ENCODE measurements at regions not wholly inside any gene's neighbourhood (a gene's known extent, or its start where the extent isn't known, plus 50 kb on each side); places are given as distances from the start of the nearest gene placed in this dataset.

- Histone ChIP-seq H3K27me3 (ENCODE audit: control insufficient read depth, insufficient read depth, low read length) (no peaks in the 10 kb centered on the region), H3K36me3 (replicated peaks; ENCODE audit: control insufficient read depth, insufficient read depth, low read length) (no peaks in the 10 kb centered on the region), H3K4me3 (ENCODE audit: insufficient read depth, low read depth, low read length) (no peak overlapping the region)
- no peak for DNase-seq
These were observed 298.2 kb upstream of the LRRC7 start for GRCh38 chr1:69269491-69269890.

GRCh38 chr1:69271587-69272125, 296.1 kb upstream of the LRRC7 start:
- DNase-seq, result no peak
- H3K4me3 ChIP-seq (ENCODE audit: insufficient read depth, low read depth, low read length), result no peak overlapping the region
- H3K27me3 ChIP-seq (ENCODE audit: control insufficient read depth, insufficient read depth, low read length), result no peaks in the 10 kb centered on the region
- H3K36me3 ChIP-seq (replicated peaks; ENCODE audit: control insufficient read depth, insufficient read depth, low read length), result no peaks in the 10 kb centered on the region

- Histone ChIP-seq H3K36me3 (replicated peaks; ENCODE audit: control insufficient read depth, insufficient read depth, low read length) (no peaks in the 10 kb centered on the region), H3K4me3 (ENCODE audit: insufficient read depth, low read depth, low read length) (no peak overlapping the region), H3K27me3 (ENCODE audit: control insufficient read depth, insufficient read depth, low read length) (no peaks in the 10 kb centered on the region)
- no peak for DNase-seq
These were observed 295.0 kb upstream of the LRRC7 start for GRCh38 chr1:69272684-69273083.

GRCh38 chr1:69278923-69279322, 288.8 kb upstream of the LRRC7 start:
- DNase-seq, result no peak
- Histone ChIP-seq H3K4me3 (ENCODE audit: insufficient read depth, low read depth, low read length) (no peak overlapping the region), H3K36me3 (replicated peaks; ENCODE audit: control insufficient read depth, insufficient read depth, low read length) (no peaks in the 10 kb centered on the region), H3K27me3 (ENCODE audit: control insufficient read depth, insufficient read depth, low read length) (no peaks in the 10 kb centered on the region)

GRCh38 chr1:69283516-69283915, 284.2 kb upstream of the LRRC7 start:
- DNase-seq, result no peak
- H3K27me3 ChIP-seq (ENCODE audit: control insufficient read depth, insufficient read depth, low read length), result no peaks in the 10 kb centered on the region
- H3K36me3 ChIP-seq (replicated peaks; ENCODE audit: control insufficient read depth, insufficient read depth, low read length), result no peaks in the 10 kb centered on the region
- H3K4me3 ChIP-seq (ENCODE audit: insufficient read depth, low read depth, low read length), result no peak overlapping the region

- Histone ChIP-seq H3K36me3 (replicated peaks; ENCODE audit: control insufficient read depth, insufficient read depth, low read length) (no peaks in the 10 kb centered on the region), H3K4me3 (ENCODE audit: insufficient read depth, low read depth, low read length) (no peak overlapping the region), H3K27me3 (ENCODE audit: control insufficient read depth, insufficient read depth, low read length) (no peaks in the 10 kb centered on the region)
- DNase-seq, result no peak
These were observed 283.2 kb upstream of the LRRC7 start for GRCh38 chr1:69284508-69284907.

GRCh38 chr1:69288416-69288815, 279.3 kb upstream of the LRRC7 start:
- H3K36me3 ChIP-seq (replicated peaks; ENCODE audit: control insufficient read depth, insufficient read depth, low read length), result no peaks in the 10 kb centered on the region
- H3K27me3 ChIP-seq (ENCODE audit: control insufficient read depth, insufficient read depth, low read length), result no peaks in the 10 kb centered on the region
- H3K4me3 ChIP-seq (ENCODE audit: insufficient read depth, low read depth, low read length), result no peak overlapping the region
- DNase-seq, result no peak

- DNase-seq, result no peak
- Histone ChIP-seq H3K27me3 (ENCODE audit: control insufficient read depth, insufficient read depth, low read length) (no peaks in the 10 kb centered on the region), H3K36me3 (replicated peaks; ENCODE audit: control insufficient read depth, insufficient read depth, low read length) (no peaks in the 10 kb centered on the region), H3K4me3 (ENCODE audit: insufficient read depth, low read depth, low read length) (no peak overlapping the region)
These were observed 277.4 kb upstream of the LRRC7 start for GRCh38 chr1:69290291-69290690.

GRCh38 chr1:69291541-69291940, 276.2 kb upstream of the LRRC7 start:
- Histone ChIP-seq H3K27me3 (ENCODE audit: control insufficient read depth, insufficient read depth, low read length) (no peaks in the 10 kb centered on the region), H3K36me3 (replicated peaks; ENCODE audit: control insufficient read depth, insufficient read depth, low read length) (no peaks in the 10 kb centered on the region), H3K4me3 (ENCODE audit: insufficient read depth, low read depth, low read length) (no peak overlapping the region)
- no peak for DNase-seq

- Histone ChIP-seq H3K27me3 (ENCODE audit: control insufficient read depth, insufficient read depth, low read length) (no peaks in the 10 kb centered on the region), H3K36me3 (replicated peaks; ENCODE audit: control insufficient read depth, insufficient read depth, low read length) (no peaks in the 10 kb centered on the region), H3K4me3 (ENCODE audit: insufficient read depth, low read depth, low read length) (no peak overlapping the region)
- DNase-seq, result no peak
These were observed 274.9 kb upstream of the LRRC7 start for GRCh38 chr1:69292833-69293232.

GRCh38 chr1:69294171-69294570, 273.6 kb upstream of the LRRC7 start:
- H3K27me3 ChIP-seq (ENCODE audit: control insufficient read depth, insufficient read depth, low read length), result no peaks in the 10 kb centered on the region
- H3K36me3 ChIP-seq (replicated peaks; ENCODE audit: control insufficient read depth, insufficient read depth, low read length), result no peaks in the 10 kb centered on the region
- no peak overlapping the region for H3K4me3 ChIP-seq (ENCODE audit: insufficient read depth, low read depth, low read length)
- no peak for DNase-seq

GRCh38 chr1:69295265-69295664, 272.5 kb upstream of the LRRC7 start:
- Histone ChIP-seq H3K4me3 (ENCODE audit: insufficient read depth, low read depth, low read length) (no peak overlapping the region), H3K36me3 (replicated peaks; ENCODE audit: control insufficient read depth, insufficient read depth, low read length) (no peaks in the 10 kb centered on the region)
- no peak for DNase-seq

GRCh38 chr1:69305621-69306020, 262.1 kb upstream of the LRRC7 start:
- Histone ChIP-seq H3K27me3 (ENCODE audit: control insufficient read depth, insufficient read depth, low read length) (no peaks in the 10 kb centered on the region), H3K4me3 (ENCODE audit: insufficient read depth, low read depth, low read length) (no peak overlapping the region), H3K36me3 (replicated peaks; ENCODE audit: control insufficient read depth, insufficient read depth, low read length) (no peaks in the 10 kb centered on the region)
- peak; percentile 8 for DNase-seq

More at GRCh38 chr1:69295265-69295664, 272.5 kb upstream of the LRRC7 start:
- H3K27me3 ChIP-seq (ENCODE audit: control insufficient read depth, insufficient read depth, low read length), result no peaks in the 10 kb centered on the region

GRCh38 chr1:69312055-69312732, 255.5 kb upstream of the LRRC7 start:
- DNase-seq, result peak; percentile 41
- no peaks in the 10 kb centered on the region for H3K36me3 ChIP-seq (replicated peaks; ENCODE audit: control insufficient read depth, insufficient read depth, low read length)
- H3K27me3 ChIP-seq (ENCODE audit: control insufficient read depth, insufficient read depth, low read length), result no peaks in the 10 kb centered on the region
- no peak overlapping the region for H3K4me3 ChIP-seq (ENCODE audit: insufficient read depth, low read depth, low read length)

GRCh38 chr1:69313118-69313517, 254.6 kb upstream of the LRRC7 start:
- H3K4me3 ChIP-seq (ENCODE audit: insufficient read depth, low read depth, low read length), result no peak overlapping the region
- no peak for DNase-seq
- no peaks in the 10 kb centered on the region for H3K27me3 ChIP-seq (ENCODE audit: control insufficient read depth, insufficient read depth, low read length)
- no peaks in the 10 kb centered on the region for H3K36me3 ChIP-seq (replicated peaks; ENCODE audit: control insufficient read depth, insufficient read depth, low read length)

- no peak for DNase-seq
- no peaks in the 10 kb centered on the region for H3K27me3 ChIP-seq (ENCODE audit: control insufficient read depth, insufficient read depth, low read length)
These were observed 252.3 kb upstream of the LRRC7 start for GRCh38 chr1:69315416-69315815.

More at GRCh38 chr1:69315416-69315815, 252.3 kb upstream of the LRRC7 start:
- Histone ChIP-seq H3K4me3 (ENCODE audit: insufficient read depth, low read depth, low read length) (no peak overlapping the region), H3K36me3 (replicated peaks; ENCODE audit: control insufficient read depth, insufficient read depth, low read length) (no peaks in the 10 kb centered on the region)

Data from H7 (cell line).